GM19463 (cell line): ENCODE measurements at regions not wholly inside any gene's neighbourhood (a gene's known extent, or its start where the extent isn't known, plus 50 kb on each side); places are given as distances from the start of the nearest gene placed in this dataset.

Experiments
- ATAC-seq: cut with Tn5 transposase; IDR thresholded peaks from one replicate; pipeline ENCODE4 v1.9.1; 2021; ENCODE audit warnings: mild to moderate bottlenecking, moderate library complexity; ENCODE audit not compliant: unreplicated experiment

GRCh38 chr4:111537871-111538270 lies 607.4 kb upstream of the FAM241A start:
- ATAC-seq, result no peak

DNA sequence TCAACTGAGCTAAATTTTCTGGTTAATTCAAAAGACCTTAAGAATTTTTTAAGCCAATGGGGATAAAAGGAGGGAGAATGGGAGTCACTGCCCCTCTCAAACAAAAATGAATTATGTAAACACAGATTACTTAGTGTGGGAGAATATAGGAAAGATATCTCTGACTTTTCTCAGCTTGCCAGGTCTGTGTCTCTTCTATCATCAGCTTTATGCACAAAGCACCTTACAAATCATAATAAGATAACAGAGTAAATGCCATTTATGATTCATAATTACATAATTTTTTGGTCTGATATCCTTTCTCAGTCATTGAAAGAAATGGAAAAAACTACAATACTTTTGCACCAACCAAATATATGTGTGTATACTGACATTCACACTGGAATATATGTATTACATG lies 604.6 kb upstream of the FAM241A start:
- no peak for ATAC-seq

DNA sequence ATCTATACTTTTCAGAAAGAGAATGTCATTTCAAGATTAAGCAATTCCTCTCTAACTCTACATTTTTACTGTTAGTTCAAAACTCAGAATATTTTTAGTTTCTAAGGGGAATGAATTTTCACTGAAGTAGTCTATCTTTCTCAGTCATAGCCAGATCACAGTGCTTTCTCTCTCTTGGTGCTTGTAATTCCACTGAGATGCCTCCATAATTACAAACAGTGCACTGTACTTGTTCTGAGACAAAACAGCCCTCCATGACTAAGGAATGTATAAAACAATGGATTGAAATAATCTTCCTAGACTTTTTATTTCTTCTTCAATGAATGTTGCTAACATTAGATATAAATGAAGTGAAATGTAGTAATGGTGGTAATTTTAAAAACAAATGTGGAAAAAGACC lies 603.2 kb upstream of the FAM241A start:
- ATAC-seq, result no peak

DNA sequence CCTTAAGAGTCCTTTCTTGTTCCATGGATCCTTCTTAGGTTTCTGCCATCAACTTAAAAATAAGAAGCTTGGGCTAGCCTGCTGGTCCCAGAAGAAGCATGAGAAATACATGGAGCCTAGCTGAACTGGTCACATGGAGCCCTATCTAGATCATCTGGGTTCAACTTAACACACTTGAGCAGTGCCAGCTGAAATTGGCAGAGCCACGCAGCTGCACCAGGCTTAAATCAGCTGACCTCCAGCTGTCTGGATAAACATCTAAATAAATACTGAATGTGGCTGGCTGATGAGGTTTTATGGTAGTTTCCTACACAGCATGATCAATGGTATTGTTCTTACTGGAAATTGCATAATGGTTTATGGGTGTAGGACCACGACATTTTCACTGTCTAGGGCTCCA lies 598.4 kb upstream of the FAM241A start:
- ATAC-seq, result no peak

DNA sequence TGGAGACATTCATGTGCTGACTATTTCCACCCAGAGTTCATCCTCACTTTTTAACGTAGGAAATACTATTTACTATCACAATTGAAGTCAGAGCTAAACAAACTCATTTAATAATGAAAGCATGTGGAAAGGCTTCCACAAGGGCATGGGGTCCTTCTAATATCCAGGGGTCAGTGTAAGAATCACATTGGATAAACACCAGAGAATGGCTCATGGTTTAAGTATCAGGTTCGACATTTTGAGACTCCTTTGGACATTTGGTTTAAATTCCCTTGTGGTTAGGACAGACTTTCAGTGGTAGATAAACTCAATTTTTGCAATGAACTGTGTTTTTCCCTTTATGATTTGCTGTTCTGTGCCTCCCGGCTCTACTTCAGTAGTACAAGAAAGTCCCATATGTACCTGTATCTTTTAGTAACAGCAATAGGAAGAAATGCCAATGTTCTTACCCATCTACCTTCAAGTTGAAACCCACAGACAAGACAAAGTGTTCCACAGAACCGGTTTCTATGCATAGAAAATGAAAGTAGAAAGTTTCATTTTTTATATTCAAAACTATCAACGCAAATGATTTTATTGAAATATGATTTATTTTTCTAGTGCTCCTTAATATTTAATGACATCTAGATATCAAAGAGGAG lies 589.0 kb upstream of the FAM241A start:
- no peak for ATAC-seq

GRCh38 chr4:111556851-111557250 lies 588.4 kb upstream of the FAM241A start:
- no peak for ATAC-seq

- no peak for ATAC-seq
These were observed 582.4 kb upstream of the FAM241A start for GRCh38 chr4:111562826-111563225.

DNA sequence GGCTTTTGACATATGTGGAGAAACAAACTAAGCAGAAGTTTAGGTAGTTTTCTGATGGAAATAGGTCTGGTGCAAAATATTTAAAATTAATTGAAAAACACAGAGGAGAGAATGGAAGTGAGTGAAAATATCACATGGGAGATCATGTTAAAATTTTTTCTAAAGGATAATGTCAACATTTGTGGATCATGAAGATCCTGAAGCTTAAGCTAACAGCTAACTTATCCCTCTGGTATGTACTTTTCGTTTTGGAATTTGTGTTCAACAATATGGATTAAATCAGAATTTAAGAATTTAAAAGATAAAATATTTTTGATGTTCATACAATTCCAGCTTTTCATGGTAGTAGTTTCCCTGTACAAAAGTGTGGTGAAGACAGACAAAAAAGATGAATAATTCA lies 572.8 kb upstream of the FAM241A start:
- ATAC-seq, result no peak

- ATAC-seq, result no peak
These were observed 571.9 kb upstream of the FAM241A start for GRCh38 chr4:111573386-111573785.

- ATAC-seq, result no peak
These were observed 565.5 kb upstream of the FAM241A start for GRCh38 chr4:111579767-111580166.

GRCh38 chr4:111595456-111595855 lies 549.8 kb upstream of the FAM241A start:
- no peak for ATAC-seq

DNA sequence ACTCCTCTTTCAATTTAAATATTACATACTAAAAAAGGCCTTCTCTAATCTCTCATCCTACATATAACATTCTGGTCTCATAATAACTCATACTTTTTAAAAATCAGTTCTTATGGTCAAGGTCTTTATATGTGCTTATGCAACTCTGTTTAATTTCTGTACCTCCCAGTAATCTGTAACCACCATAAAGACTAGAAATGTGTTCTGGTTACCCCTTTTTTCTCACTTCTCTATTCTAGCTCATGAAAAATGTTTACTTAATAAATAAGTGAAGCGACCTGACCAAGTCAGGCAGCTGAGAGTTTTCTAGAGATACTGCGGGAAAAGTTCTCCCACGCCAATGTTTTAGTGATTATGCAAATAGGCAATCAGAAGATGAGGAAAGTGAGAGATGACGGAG lies 548.8 kb upstream of the FAM241A start:
- no peak for ATAC-seq

DNA sequence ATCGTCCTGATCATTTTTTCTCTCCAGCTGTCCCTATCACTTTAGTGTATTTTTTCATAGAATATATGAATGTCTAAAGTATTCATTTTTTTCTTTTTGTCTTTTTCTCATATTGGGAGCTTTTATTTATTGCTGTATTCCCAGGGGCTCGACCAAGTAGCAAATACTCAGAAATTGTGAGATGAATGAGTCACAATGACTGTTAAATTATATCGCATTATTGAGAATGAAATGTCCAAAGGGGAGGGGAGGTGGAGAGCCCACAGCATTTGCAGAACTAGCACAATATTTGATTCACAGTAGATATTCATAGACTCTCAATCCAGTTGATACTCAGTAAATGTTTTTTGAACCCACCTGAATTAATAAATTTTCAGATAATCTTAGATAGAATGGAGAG lies 543.6 kb upstream of the FAM241A start:
- no peak for ATAC-seq

GRCh38 chr4:111602848-111603247 lies 542.4 kb upstream of the FAM241A start:
- no peak for ATAC-seq

DNA sequence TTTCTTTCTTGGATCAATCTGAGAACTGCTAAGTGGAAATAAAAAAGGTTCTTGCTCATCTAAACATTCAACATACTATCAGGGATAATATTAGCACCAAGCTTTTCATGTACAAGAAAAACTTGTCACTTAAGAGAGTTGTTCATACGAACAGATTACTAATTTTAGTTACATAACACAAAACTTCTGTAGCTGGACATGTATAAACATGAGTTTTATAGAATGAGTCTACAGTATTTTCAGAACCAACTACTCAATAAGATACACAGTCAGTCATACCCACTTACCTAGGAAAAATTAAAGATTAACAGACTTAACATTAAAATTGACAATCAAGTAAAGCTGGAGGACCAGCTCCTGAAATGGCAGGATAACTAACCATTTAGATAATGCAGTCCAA lies 540.1 kb upstream of the FAM241A start:
- no peak for ATAC-seq

GRCh38 chr4:111610681-111611080 lies 534.6 kb upstream of the FAM241A start:
- ATAC-seq, result no peak

- ATAC-seq, result no peak
These were observed 526.3 kb upstream of the FAM241A start for GRCh38 chr4:111618908-111619307.

DNA sequence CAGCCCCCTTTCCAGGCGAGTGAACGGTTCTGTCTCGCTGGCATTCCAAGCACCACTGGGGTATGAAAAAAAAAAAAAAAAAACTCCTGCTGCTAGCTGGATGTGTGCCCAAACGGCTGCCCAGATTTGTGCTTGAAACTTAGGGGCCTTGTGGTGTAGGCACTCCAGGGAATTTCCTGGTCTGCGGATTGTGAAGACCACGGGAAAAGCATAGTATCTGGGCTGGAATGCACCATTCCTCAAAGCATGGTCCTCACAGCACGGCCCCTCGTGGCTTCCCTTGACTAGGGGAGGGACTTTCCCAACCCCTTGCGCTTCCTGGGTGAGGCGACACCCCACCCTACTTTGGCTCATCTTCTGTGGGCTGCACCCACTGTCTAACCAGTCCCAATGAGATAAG lies 516.8 kb upstream of the FAM241A start:
- ATAC-seq, result no peak

DNA sequence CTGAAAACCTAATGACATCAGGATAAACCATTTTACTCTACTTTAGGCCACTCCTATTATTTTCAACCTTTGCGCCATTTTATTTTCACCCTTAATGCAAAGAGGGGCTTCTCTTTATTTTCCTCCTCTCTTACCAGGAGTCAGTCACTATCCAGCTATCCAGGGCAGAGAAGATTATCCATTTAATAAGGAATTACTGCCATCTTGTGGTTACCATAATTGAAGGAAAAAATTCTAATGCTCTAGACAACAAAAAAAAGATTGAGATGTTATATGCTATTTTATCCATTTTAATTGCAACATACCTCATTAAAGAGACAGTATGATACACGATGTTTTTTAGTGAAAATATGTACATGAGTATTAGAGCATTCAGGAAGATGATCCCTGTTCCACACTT lies 514.5 kb upstream of the FAM241A start:
- ATAC-seq, result no peak

GRCh38 chr4:111631215-111631999 lies 513.8 kb upstream of the FAM241A start:
- ATAC-seq, result no peak

DNA sequence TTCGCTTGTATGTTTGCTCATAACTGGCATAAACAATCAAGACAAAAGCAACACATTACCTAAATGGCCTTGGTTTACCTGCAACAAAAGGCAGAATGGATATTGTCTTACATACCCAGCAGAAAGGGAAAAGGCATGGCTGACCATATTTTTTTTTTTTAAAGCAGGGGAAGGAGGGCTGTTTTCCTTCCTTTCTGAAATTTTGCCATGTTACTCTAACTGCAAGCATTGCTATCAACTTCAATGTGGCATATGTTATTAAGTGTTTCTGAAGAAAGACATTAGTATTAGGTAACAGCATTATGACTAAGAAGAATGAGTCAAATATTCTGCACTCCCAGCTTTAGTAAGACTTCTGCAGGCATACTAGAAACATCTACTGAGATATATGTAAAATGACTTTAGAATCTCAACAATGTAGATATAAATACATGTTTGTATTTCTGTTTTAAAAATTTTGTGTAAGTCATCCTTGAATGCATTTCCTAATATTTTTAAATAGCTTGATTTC lies 512.6 kb upstream of the FAM241A start:
- ATAC-seq, result no peak

GRCh38 chr4:111633663-111634266 lies 511.5 kb upstream of the FAM241A start:
- no peak for ATAC-seq
